ENCODE measurements at regions not wholly inside any gene's neighbourhood (a gene's known extent, or its start where the extent isn't known, plus 50 kb on each side); places are given as distances from the start of the nearest gene placed in this dataset.
"Not testable (repeated sequence)": the region's sequence is repeated elsewhere in the genome, so short reads cannot be mapped to it uniquely, and the experiment has no call there.

- H3K27ac ChIP-seq (ENCODE audit: low read depth, low read length); H3K4me1 ChIP-seq (ENCODE audit: control insufficient read depth in 3 of 3, insufficient read depth in 3 of 3, low read length in 3 of 3); H3K27me3 ChIP-seq (ENCODE audit: control insufficient read depth in 3 of 3, insufficient read depth in 3 of 3, low read length in 3 of 3); H3K9me3 ChIP-seq (ENCODE audit: control insufficient read depth in 3 of 3, low read length in 3 of 3); H3K36me3 ChIP-seq (ENCODE audit: control insufficient read depth in 3 of 3, insufficient read depth in 3 of 3, low read length in 3 of 3); H3K4me3 ChIP-seq (ENCODE audit: low read length in 3 of 3); H3K9ac ChIP-seq (ENCODE audit: low read depth in 1 of 3, low read length in 3 of 3): not testable (repeated sequence)
Observed at GRCh38 chrX:67213686-67214085, 330.1 kb upstream of the AR start.

- H3K9me3 ChIP-seq (ENCODE audit: control insufficient read depth in 3 of 3, low read length in 3 of 3): no peaks in the 10 kb centered on the region
- no peak overlapping the region for H3K4me3 ChIP-seq (ENCODE audit: low read length in 3 of 3)
Observed at GRCh38 chrX:67207912-67208311, 335.9 kb upstream of the AR start.

GRCh38 chrX:67159437-67159836 is 384.4 kb upstream of the AR start:
- peaks cover 0 to 5% (median 0%) of the 10 kb centered on the region in 3 donors for H3K9me3 ChIP-seq (ENCODE audit: control insufficient read depth in 3 of 3, low read length in 3 of 3)
- H3K36me3 ChIP-seq (ENCODE audit: control insufficient read depth in 3 of 3, insufficient read depth in 3 of 3, low read length in 3 of 3): no peaks in the 10 kb centered on the region
- no peaks in the 10 kb centered on the region for H3K4me1 ChIP-seq (ENCODE audit: control insufficient read depth in 3 of 3, insufficient read depth in 3 of 3, low read length in 3 of 3)
- no peak overlapping the region for H3K27ac ChIP-seq (ENCODE audit: low read depth, low read length)
- H3K4me3 ChIP-seq (ENCODE audit: low read length in 3 of 3): no peak overlapping the region
- H3K9ac ChIP-seq (ENCODE audit: low read depth in 1 of 3, low read length in 3 of 3): no peak overlapping the region
- no peaks in the 10 kb centered on the region for H3K27me3 ChIP-seq (ENCODE audit: control insufficient read depth in 3 of 3, insufficient read depth in 3 of 3, low read length in 3 of 3)

More at GRCh38 chrX:67207912-67208311, 335.9 kb upstream of the AR start:
- H3K36me3 ChIP-seq (ENCODE audit: control insufficient read depth in 3 of 3, insufficient read depth in 3 of 3, low read length in 3 of 3): no peaks in the 10 kb centered on the region
- H3K27ac ChIP-seq (ENCODE audit: low read depth, low read length): no peak overlapping the region
- no peak overlapping the region for H3K9ac ChIP-seq (ENCODE audit: low read depth in 1 of 3, low read length in 3 of 3)
- H3K27me3 ChIP-seq (ENCODE audit: control insufficient read depth in 3 of 3, insufficient read depth in 3 of 3, low read length in 3 of 3): no peaks in the 10 kb centered on the region
- no peaks in the 10 kb centered on the region for H3K4me1 ChIP-seq (ENCODE audit: control insufficient read depth in 3 of 3, insufficient read depth in 3 of 3, low read length in 3 of 3)

GRCh38 chrX:67114635-67115034 is 429.2 kb upstream of the AR start:
- peaks cover 0 to 2% (median 0%) of the 10 kb centered on the region in 3 donors for H3K9me3 ChIP-seq (ENCODE audit: control insufficient read depth in 3 of 3, low read length in 3 of 3)
- no peaks in the 10 kb centered on the region for H3K27me3 ChIP-seq (ENCODE audit: control insufficient read depth in 3 of 3, insufficient read depth in 3 of 3, low read length in 3 of 3)
- H3K4me3 ChIP-seq (ENCODE audit: low read length in 3 of 3): no peak overlapping the region
- no peak overlapping the region for H3K9ac ChIP-seq (ENCODE audit: low read depth in 1 of 3, low read length in 3 of 3)
- H3K4me1 ChIP-seq (ENCODE audit: control insufficient read depth in 3 of 3, insufficient read depth in 3 of 3, low read length in 3 of 3): no peaks in the 10 kb centered on the region
- H3K27ac ChIP-seq (ENCODE audit: low read depth, low read length): no peak overlapping the region
- H3K36me3 ChIP-seq (ENCODE audit: control insufficient read depth in 3 of 3, insufficient read depth in 3 of 3, low read length in 3 of 3): no peaks in the 10 kb centered on the region

GRCh38 chrX:67105758-67106116 is 438.1 kb upstream of the AR start:
- Histone ChIP-seq H3K9ac (ENCODE audit: low read depth in 1 of 3, low read length in 3 of 3) (no peak overlapping the region), H3K4me3 (ENCODE audit: low read length in 3 of 3) (no peak overlapping the region), H3K27me3 (ENCODE audit: control insufficient read depth in 3 of 3, insufficient read depth in 3 of 3, low read length in 3 of 3) (no peaks in the 10 kb centered on the region), H3K27ac (ENCODE audit: low read depth, low read length) (no peak overlapping the region), H3K9me3 (ENCODE audit: control insufficient read depth in 3 of 3, low read length in 3 of 3) (peaks cover 0 to 2% (median 0%) of the 10 kb centered on the region in 3 donors), H3K36me3 (ENCODE audit: control insufficient read depth in 3 of 3, insufficient read depth in 3 of 3, low read length in 3 of 3) (no peaks in the 10 kb centered on the region), H3K4me1 (ENCODE audit: control insufficient read depth in 3 of 3, insufficient read depth in 3 of 3, low read length in 3 of 3) (no peaks in the 10 kb centered on the region)

GRCh38 chrX:67104982-67105757 is 438.7 kb upstream of the AR start:
- Histone ChIP-seq H3K4me3 (ENCODE audit: low read length in 3 of 3) (no peak overlapping the region), H3K27ac (ENCODE audit: low read depth, low read length) (no peak overlapping the region), H3K9me3 (ENCODE audit: control insufficient read depth in 3 of 3, low read length in 3 of 3) (peaks cover 0 to 2% (median 0%) of the 10 kb centered on the region in 3 donors), H3K9ac (ENCODE audit: low read depth in 1 of 3, low read length in 3 of 3) (no peak overlapping the region), H3K27me3 (ENCODE audit: control insufficient read depth in 3 of 3, insufficient read depth in 3 of 3, low read length in 3 of 3) (no peaks in the 10 kb centered on the region), H3K36me3 (ENCODE audit: control insufficient read depth in 3 of 3, insufficient read depth in 3 of 3, low read length in 3 of 3) (no peaks in the 10 kb centered on the region), H3K4me1 (ENCODE audit: control insufficient read depth in 3 of 3, insufficient read depth in 3 of 3, low read length in 3 of 3) (no peaks in the 10 kb centered on the region)

GRCh38 chrX:67100031-67100884 is 443.6 kb upstream of the AR start:
- Histone ChIP-seq H3K27me3 (ENCODE audit: control insufficient read depth in 3 of 3, insufficient read depth in 3 of 3, low read length in 3 of 3) (no peaks in the 10 kb centered on the region), H3K36me3 (ENCODE audit: control insufficient read depth in 3 of 3, insufficient read depth in 3 of 3, low read length in 3 of 3) (no peaks in the 10 kb centered on the region), H3K27ac (ENCODE audit: low read depth, low read length) (no peak overlapping the region), H3K9me3 (ENCODE audit: control insufficient read depth in 3 of 3, low read length in 3 of 3) (no peaks in the 10 kb centered on the region), H3K4me1 (ENCODE audit: control insufficient read depth in 3 of 3, insufficient read depth in 3 of 3, low read length in 3 of 3) (no peaks in the 10 kb centered on the region), H3K9ac (ENCODE audit: low read depth in 1 of 3, low read length in 3 of 3) (no peak overlapping the region), H3K4me3 (ENCODE audit: low read length in 3 of 3) (no peak overlapping the region)

- Histone ChIP-seq H3K27me3 (ENCODE audit: control insufficient read depth in 3 of 3, insufficient read depth in 3 of 3, low read length in 3 of 3) (no peaks in the 10 kb centered on the region), H3K4me3 (ENCODE audit: low read length in 3 of 3) (no peak overlapping the region), H3K9me3 (ENCODE audit: control insufficient read depth in 3 of 3, low read length in 3 of 3) (no peaks in the 10 kb centered on the region), H3K36me3 (ENCODE audit: control insufficient read depth in 3 of 3, insufficient read depth in 3 of 3, low read length in 3 of 3) (no peaks in the 10 kb centered on the region), H3K9ac (ENCODE audit: low read depth in 1 of 3, low read length in 3 of 3) (no peak overlapping the region), H3K4me1 (ENCODE audit: control insufficient read depth in 3 of 3, insufficient read depth in 3 of 3, low read length in 3 of 3) (no peaks in the 10 kb centered on the region), H3K27ac (ENCODE audit: low read depth, low read length) (no peak overlapping the region)
Observed at GRCh38 chrX:67094061-67094460, 449.8 kb upstream of the AR start.

GRCh38 chrX:67050760-67051159 is 411.9 kb upstream of the EDA2R start:
- no peaks in the 10 kb centered on the region for H3K9me3 ChIP-seq (ENCODE audit: control insufficient read depth in 3 of 3, low read length in 3 of 3)
- H3K4me3 ChIP-seq (ENCODE audit: low read length in 3 of 3): no peak overlapping the region
- no peaks in the 10 kb centered on the region for H3K36me3 ChIP-seq (ENCODE audit: control insufficient read depth in 3 of 3, insufficient read depth in 3 of 3, low read length in 3 of 3)
- H3K4me1 ChIP-seq (ENCODE audit: control insufficient read depth in 3 of 3, insufficient read depth in 3 of 3, low read length in 3 of 3): no peaks in the 10 kb centered on the region
- H3K27ac ChIP-seq (ENCODE audit: low read depth, low read length): no peak overlapping the region
- H3K9ac ChIP-seq (ENCODE audit: low read depth in 1 of 3, low read length in 3 of 3): no peak overlapping the region
- no peaks in the 10 kb centered on the region for H3K27me3 ChIP-seq (ENCODE audit: control insufficient read depth in 3 of 3, insufficient read depth in 3 of 3, low read length in 3 of 3)

GRCh38 chrX:67044866-67045265 is 406.0 kb upstream of the EDA2R start:
- Histone ChIP-seq H3K9ac (ENCODE audit: low read depth in 1 of 3, low read length in 3 of 3) (no peak overlapping the region), H3K27me3 (ENCODE audit: control insufficient read depth in 3 of 3, insufficient read depth in 3 of 3, low read length in 3 of 3) (peaks cover 0 to 5% (median 0%) of the 10 kb centered on the region in 3 donors), H3K4me1 (ENCODE audit: control insufficient read depth in 3 of 3, insufficient read depth in 3 of 3, low read length in 3 of 3) (no peaks in the 10 kb centered on the region), H3K4me3 (ENCODE audit: low read length in 3 of 3) (no peak overlapping the region), H3K27ac (ENCODE audit: low read depth, low read length) (no peak overlapping the region), H3K9me3 (ENCODE audit: control insufficient read depth in 3 of 3, low read length in 3 of 3) (no peaks in the 10 kb centered on the region), H3K36me3 (ENCODE audit: control insufficient read depth in 3 of 3, insufficient read depth in 3 of 3, low read length in 3 of 3) (no peaks in the 10 kb centered on the region)

Data from skeletal muscle tissue (tissue), 3 donors.